ENCODE measurements at regions not wholly inside any gene's neighbourhood (a gene's known extent, or its start where the extent isn't known, plus 50 kb on each side); places are given as distances from the start of the nearest gene placed in this dataset.

GRCh38 chr10:128660726-128661125 lies 534.5 kb upstream of the MKI67 start:
- DNase-seq (ENCODE audit: low read depth): no peak

GRCh38 chr10:128661404-128662197 lies 535.4 kb upstream of the MKI67 start:
- TF ChIP-seq, protein P1, sequence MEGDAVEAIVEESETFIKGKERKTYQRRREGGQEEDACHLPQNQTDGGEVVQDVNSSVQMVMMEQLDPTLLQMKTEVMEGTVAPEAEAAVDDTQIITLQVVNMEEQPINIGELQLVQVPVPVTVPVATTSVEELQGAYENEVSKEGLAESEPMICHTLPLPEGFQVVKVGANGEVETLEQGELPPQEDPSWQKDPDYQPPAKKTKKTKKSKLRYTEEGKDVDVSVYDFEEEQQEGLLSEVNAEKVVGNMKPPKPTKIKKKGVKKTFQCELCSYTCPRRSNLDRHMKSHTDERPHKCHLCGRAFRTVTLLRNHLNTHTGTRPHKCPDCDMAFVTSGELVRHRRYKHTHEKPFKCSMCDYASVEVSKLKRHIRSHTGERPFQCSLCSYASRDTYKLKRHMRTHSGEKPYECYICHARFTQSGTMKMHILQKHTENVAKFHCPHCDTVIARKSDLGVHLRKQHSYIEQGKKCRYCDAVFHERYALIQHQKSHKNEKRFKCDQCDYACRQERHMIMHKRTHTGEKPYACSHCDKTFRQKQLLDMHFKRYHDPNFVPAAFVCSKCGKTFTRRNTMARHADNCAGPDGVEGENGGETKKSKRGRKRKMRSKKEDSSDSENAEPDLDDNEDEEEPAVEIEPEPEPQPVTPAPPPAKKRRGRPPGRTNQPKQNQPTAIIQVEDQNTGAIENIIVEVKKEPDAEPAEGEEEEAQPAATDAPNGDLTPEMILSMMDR (IDR thresholded peaks at IDR 0.05; ENCODE audit: insufficient read depth, low read depth, low read length, missing control alignments): no peak
- DNase-seq (ENCODE audit: low read depth): no peak

More at GRCh38 chr10:128660726-128661125, 534.5 kb upstream of the MKI67 start:
- H3K4me3 ChIP-seq (ENCODE audit: low read depth, low read length): no peak overlapping the region
- TF ChIP-seq, protein P1 (IDR thresholded peaks at IDR 0.05; ENCODE audit: insufficient read depth, low read depth, low read length, missing control alignments): no peak

GRCh38 chr10:128662520-128662919 lies 536.3 kb upstream of the MKI67 start:
- TF ChIP-seq, protein P1 (IDR thresholded peaks at IDR 0.05; ENCODE audit: insufficient read depth, low read depth, low read length, missing control alignments): no peak
- no peak for DNase-seq (ENCODE audit: low read depth)
- no peak overlapping the region for H3K4me3 ChIP-seq (ENCODE audit: low read depth, low read length)

More at GRCh38 chr10:128661404-128662197, 535.4 kb upstream of the MKI67 start:
- H3K4me3 ChIP-seq (ENCODE audit: low read depth, low read length): no peak overlapping the region

DNA sequence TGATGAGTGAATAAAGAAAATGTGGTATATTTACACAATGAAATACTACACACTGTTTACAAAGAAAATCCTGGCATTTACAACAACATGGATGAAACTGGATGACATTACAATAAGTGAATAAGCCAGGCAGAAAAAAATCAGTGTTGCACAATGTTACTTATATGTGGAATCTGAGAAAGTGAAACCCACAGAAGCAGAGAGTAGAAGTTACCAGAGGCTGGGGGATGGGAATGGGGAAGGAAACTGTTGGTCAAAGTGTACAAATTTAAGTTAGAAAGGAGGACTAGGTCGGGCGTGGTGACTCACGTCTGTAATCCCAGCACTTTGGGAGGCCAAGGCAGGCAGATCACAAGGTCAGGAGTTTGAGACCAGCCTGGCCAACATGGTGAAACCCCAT lies 538.5 kb upstream of the MKI67 start:
- no peak for DNase-seq (ENCODE audit: low read depth)
- TF ChIP-seq, protein P1 (IDR thresholded peaks at IDR 0.05; ENCODE audit: insufficient read depth, low read depth, low read length, missing control alignments): no peak
- no peak overlapping the region for H3K4me3 ChIP-seq (ENCODE audit: low read depth, low read length)

DNA sequence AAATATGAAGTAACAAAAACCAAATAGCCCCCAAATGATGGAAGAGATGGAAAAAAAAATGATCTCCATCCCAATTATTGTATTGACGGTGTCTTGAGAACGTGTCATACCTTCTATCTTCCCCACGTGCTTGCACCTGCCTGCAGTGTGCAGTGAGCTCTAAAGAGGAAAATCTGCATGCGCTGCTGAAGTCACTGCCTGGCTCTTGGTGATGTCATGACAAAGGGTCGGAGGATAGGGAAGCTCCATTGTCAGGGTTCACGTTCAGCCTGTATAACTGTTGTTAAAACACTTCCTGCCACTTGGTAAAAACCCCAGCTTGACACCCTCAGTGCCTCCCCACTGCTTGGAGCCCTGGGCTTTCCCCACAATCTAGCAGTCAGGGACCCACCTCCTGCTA lies 549.2 kb upstream of the MKI67 start:
- H3K4me3 ChIP-seq (ENCODE audit: low read depth, low read length): no peak overlapping the region
- TF ChIP-seq, protein P1 (IDR thresholded peaks at IDR 0.05; ENCODE audit: insufficient read depth, low read depth, low read length, missing control alignments): no peak
- DNase-seq (ENCODE audit: low read depth): no peak

- DNase-seq (ENCODE audit: low read depth): no peak
- TF ChIP-seq, protein P1 (IDR thresholded peaks at IDR 0.05; ENCODE audit: insufficient read depth, low read depth, low read length, missing control alignments): no peak
- H3K4me3 ChIP-seq (ENCODE audit: low read depth, low read length): no peak overlapping the region
Observed at GRCh38 chr10:128680116-128680515, 553.9 kb upstream of the MKI67 start.

DNA sequence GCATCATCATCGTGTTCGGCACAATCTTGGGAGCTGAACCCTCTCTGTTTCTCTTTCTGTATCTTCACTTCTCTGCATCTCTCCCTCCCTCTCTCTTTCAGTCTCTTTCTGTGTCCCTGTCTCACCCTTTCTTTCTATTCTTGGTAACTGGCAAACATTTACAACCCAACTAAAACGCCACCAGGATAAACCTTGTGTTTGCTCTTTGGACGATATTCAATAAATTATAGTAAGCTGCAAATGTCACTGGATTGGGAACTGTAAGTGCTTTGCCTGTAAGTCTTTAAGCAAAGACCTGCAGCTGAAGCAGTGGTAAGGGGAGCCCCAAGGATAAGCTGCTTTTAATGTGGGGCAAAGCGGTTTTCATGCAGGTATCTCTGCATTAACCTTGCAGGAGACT lies 558.0 kb upstream of the MKI67 start:
- TF ChIP-seq, protein P1 (IDR thresholded peaks at IDR 0.05; ENCODE audit: insufficient read depth, low read depth, low read length, missing control alignments): no peak
- H3K4me3 ChIP-seq (ENCODE audit: low read depth, low read length): no peak overlapping the region
- no peak for DNase-seq (ENCODE audit: low read depth)

Data from GM12865 (cell line).